Cardiac muscle cell (in vitro differentiated cells and primary cell): ENCODE measurements at regions not wholly inside any gene's neighbourhood (a gene's known extent, or its start where the extent isn't known, plus 50 kb on each side); places are given as distances from the start of the nearest gene placed in this dataset.

Experiments
- DNase-seq, 2 donors: peaks; one replicate each; pipeline versions ENCODE4 v3.0.0 to v3.0.0-alpha.2; 2010 to 2017; ENCODE audit warnings: low read depth in 1 of 2, low spot score in 1 of 2
- H3K27ac ChIP-seq: fragments of 200-600 bp; sonication (generic); 2 replicates; pipeline ENCODE4 v1.5.1; 2016
- H3K27me3 ChIP-seq: fragments of 200-600 bp; sonication (generic); 2 replicates; pipeline ENCODE4 v1.6.0; 2016; ENCODE audit warnings: control low read depth
- H3K36me3 ChIP-seq: fragments of 200-600 bp; sonication (generic); 2 replicates; pipeline ENCODE4 v1.5.1; 2016; ENCODE audit warnings: control low read depth
- H3K4me1 ChIP-seq: fragments of 200-600 bp; sonication (generic); 2 replicates; pipeline ENCODE4 v1.8.1; 2017; ENCODE audit warnings: low read depth, mild to moderate bottlenecking, mixed run types
- H3K4me3 ChIP-seq: fragments of 200-600 bp; sonication (generic); 2 replicates; pipeline ENCODE4 v1.5.1; 2016; ENCODE audit warnings: mild to moderate bottlenecking
- H3K9me3 ChIP-seq: fragments of 200-600 bp; sonication (generic); 2 replicates; pipeline ENCODE4 v1.5.1; 2017; ENCODE audit warnings: low read depth, mild to moderate bottlenecking, control low read depth
- CTCF ChIP-seq: IDR thresholded peaks from 2 replicates; pipeline ENCODE4 v1.5.1; 2012; ENCODE audit warnings: low read depth, mild to moderate bottlenecking, low read length

- DNase-seq = no peak
- Histone ChIP-seq H3K27ac (no peak overlapping the region), H3K4me1 (no peaks in the 10 kb centered on the region), H3K4me3 (no peak overlapping the region), H3K36me3 (no peaks in the 10 kb centered on the region), H3K9me3 (no peaks in the 10 kb centered on the region), H3K27me3 (no peaks in the 10 kb centered on the region)
- no peak for TF ChIP-seq CTCF
Observed at GRCh38 chr9:88673886-88674285, 138.9 kb downstream of the NXNL2 start.

- Histone ChIP-seq H3K36me3 (no peaks in the 10 kb centered on the region), H3K4me1 (no peaks in the 10 kb centered on the region), H3K9me3 (no peaks in the 10 kb centered on the region), H3K27ac (no peak overlapping the region), H3K27me3 (no peaks in the 10 kb centered on the region), H3K4me3 (no peak overlapping the region)
- no peak for TF ChIP-seq CTCF
- DNase-seq = no peak
Observed at GRCh38 chr9:88676644-88677043, 141.7 kb downstream of the NXNL2 start.

- H3K27ac ChIP-seq = no peak overlapping the region
- no peak for DNase-seq
- H3K4me3 ChIP-seq = no peak overlapping the region
- no peak for TF ChIP-seq CTCF
- H3K9me3 ChIP-seq = no peaks in the 10 kb centered on the region
- no peaks in the 10 kb centered on the region for H3K27me3 ChIP-seq
- no peaks in the 10 kb centered on the region for H3K4me1 ChIP-seq
- no peaks in the 10 kb centered on the region for H3K36me3 ChIP-seq
Observed at GRCh38 chr9:88678008-88678407, 143.0 kb downstream of the NXNL2 start.

GRCh38 chr9:88678431-88678830 is 143.5 kb downstream of the NXNL2 start:
- no peak for DNase-seq
- Histone ChIP-seq H3K27me3 (no peaks in the 10 kb centered on the region), H3K4me1 (no peaks in the 10 kb centered on the region), H3K9me3 (no peaks in the 10 kb centered on the region), H3K36me3 (no peaks in the 10 kb centered on the region), H3K27ac (no peak overlapping the region), H3K4me3 (no peak overlapping the region)
- TF ChIP-seq CTCF = no peak

- Histone ChIP-seq H3K9me3 (no peaks in the 10 kb centered on the region), H3K4me3 (no peak overlapping the region), H3K27me3 (no peaks in the 10 kb centered on the region), H3K36me3 (no peaks in the 10 kb centered on the region), H3K27ac (no peak overlapping the region), H3K4me1 (no peaks in the 10 kb centered on the region)
- no peak for TF ChIP-seq CTCF
- DNase-seq = peak in 1 of 2 donors; percentile 57
Observed at GRCh38 chr9:88680041-88680440, 145.1 kb downstream of the NXNL2 start.
